HepG2 (cell line): ENCODE measurements at regions not wholly inside any gene's neighbourhood (a gene's known extent, or its start where the extent isn't known, plus 50 kb on each side); places are given as distances from the start of the nearest gene placed in this dataset.

Source experiments
- ATAC-seq: fragments of 200-7000 bp; cut with Tn5 transposase; 3 replicates; pipeline ENCODE4 v1.9.1; 2020; ENCODE audit warnings: mild to moderate bottlenecking, moderate library complexity
- BruUV-seq: library from RNA; stranded (reverse); fragments of 400-500 nt; replicated peaks from 2 replicates; lab custom pipeline; 2021; lab: Mats Ljungman, UMichigan
- CTCF ChIA-PET: fragments of 300-600 bp; formaldehyde crosslinking; extraction: SDS; loops from one replicate; lab custom pipeline; 2021; ENCODE audit warnings: low total read pairs, inconsistent platforms, low intra/inter-chr PET ratio; lab: Yijun Ruan, JAX
- POLR2A ChIA-PET: fragments of 350-600 bp; sonication (Branson Sonifier 250); formaldehyde crosslinking; loops from one replicate; lab custom pipeline; 2020; ENCODE audit warnings: antibody characterized with exemption, inconsistent platforms; lab: Yijun Ruan, JAX
- DNase-seq: peaks from one replicate; pipeline ENCODE4 v3.0.0-alpha.2; 2015; ENCODE audit warnings: low spot score
- FAIRE-seq: peaks from 3 replicates; lab custom pipeline; 2011; peaks lifted over from hg19 to GRCh38; lab: Jason Lieb, UNC
- H2AFZ ChIP-seq: one replicate; pipeline ENCODE4 v1.6.1; 2011; ENCODE audit warnings: low read length, inconsistent platforms
- H3K27ac ChIP-seq: fragments of 300-600 bp; 3 replicates; pipeline ENCODE4 v1.8.0; 2011; ENCODE audit warnings: mixed run types, mild to moderate bottlenecking, mixed read lengths, low read length, inconsistent platforms; ENCODE audit not compliant: insufficient read depth; ENCODE audit errors: extremely low read length
- H3K27me3 ChIP-seq, 2 experiments: fragments of 200-600 bp in 1 of 2; 2 replicates in 1 of 2; 3 replicates in 1 of 2; pipeline versions ENCODE4 v1.6.0 to v1.8.0; 2011; ENCODE audit warnings: low read length in 2 of 2, mild to moderate bottlenecking in 2 of 2, moderate library complexity in 2 of 2, inconsistent platforms in 1 of 2; ENCODE audit not compliant: insufficient read depth in 2 of 2, control insufficient read depth in 1 of 2
- H3K36me3 ChIP-seq, 2 experiments: fragments of 200-600 bp in 1 of 2; replicated peaks in 1 of 2; 2 replicates in 1 of 2; 3 replicates in 1 of 2; pipeline versions ENCODE4 v1.5.1 to v1.8.0; 2011; ENCODE audit warnings: low read length in 2 of 2, inconsistent platforms in 1 of 2; ENCODE audit not compliant: insufficient read depth in 2 of 2, control insufficient read depth in 1 of 2
- H3K4me1 ChIP-seq: 2 replicates; pipeline ENCODE4 v1.5.1; 2012; ENCODE audit warnings: low read length, inconsistent platforms; ENCODE audit not compliant: insufficient read depth
- H3K4me2 ChIP-seq: 2 replicates; pipeline ENCODE4 v1.6.0; 2011; ENCODE audit warnings: low read depth, low read length, inconsistent platforms
- H3K4me3 ChIP-seq, 3 experiments: fragments of 200-600 bp in 1 of 3; sonication (generic), shearing (Covaris generic) in 1 of 3; replicated peaks in 1 of 3; 2 replicates each; pipeline ENCODE4 v1.5.1; 2011 to 2016; ENCODE audit warnings: low read length in 3 of 3, inconsistent platforms in 2 of 3, low read depth in 2 of 3, mild to moderate bottlenecking in 2 of 3, control low read depth in 1 of 3, mixed read lengths in 1 of 3; ENCODE audit not compliant: insufficient read depth in 1 of 3
- H3K79me2 ChIP-seq: one replicate; pipeline ENCODE4 v1.6.1; 2011; ENCODE audit warnings: low read length, inconsistent platforms; ENCODE audit not compliant: insufficient read depth
- H3K9ac ChIP-seq: 2 replicates; pipeline ENCODE4 v1.6.0; 2011; ENCODE audit warnings: mild to moderate bottlenecking, low read depth, low read length, inconsistent platforms; ENCODE audit not compliant: insufficient read depth
- H3K9me3 ChIP-seq: 2 replicates; pipeline ENCODE4 v1.5.1; 2012; ENCODE audit warnings: mild to moderate bottlenecking, low read length
- H4K20me1 ChIP-seq: 2 replicates; pipeline ENCODE4 v1.6.0; 2011; ENCODE audit warnings: inconsistent platforms, mild to moderate bottlenecking, low read length, moderate library complexity; ENCODE audit not compliant: insufficient read depth
- HNF4A ChIP-seq: sonication (generic); formaldehyde crosslinking; IDR thresholded peaks from 2 replicates; pipeline ENCODE4 v1.4.0; 2020; ENCODE audit warnings: missing genetic modification reagents
- KLF15 ChIP-seq: sonication (generic); formaldehyde crosslinking; IDR thresholded peaks from 2 replicates; pipeline ENCODE4 v1.8.1; 2023; ENCODE audit warnings: borderline replicate concordance, mild to moderate bottlenecking, inconsistent platforms, missing genetic modification reagents, mixed read lengths
- MAZ ChIP-seq, 2 experiments: sonication (generic) in 1 of 2; formaldehyde crosslinking in 1 of 2; IDR thresholded peaks; 2 replicates each; pipeline versions ENCODE4 v1.5.0 to v1.6.1; 2012 to 2020; ENCODE audit warnings: low read depth in 2 of 2, mild to moderate bottlenecking in 2 of 2, borderline replicate concordance in 1 of 2, improper control_type of control experiment in 1 of 2, low read length in 1 of 2, missing genetic modification reagents in 1 of 2, moderate library complexity in 1 of 2
- RORA ChIP-seq: sonication (generic); formaldehyde crosslinking; IDR thresholded peaks from 2 replicates; pipeline ENCODE4 v1.5.0; 2020; ENCODE audit warnings: mild to moderate bottlenecking, missing genetic modification reagents, moderate library complexity
- SP2 ChIP-seq: sonication (generic); formaldehyde crosslinking; IDR thresholded peaks from 2 replicates; pipeline ENCODE4 v1.5.1; 2020; ENCODE audit warnings: mild to moderate bottlenecking, missing genetic modification reagents
- ZNF143 ChIP-seq: sonication (generic); formaldehyde crosslinking; IDR thresholded peaks from 2 replicates; pipeline ENCODE4 v1.4.0; 2020; ENCODE audit warnings: missing genetic modification reagents
- ZNF598 ChIP-seq: sonication (generic); formaldehyde crosslinking; IDR thresholded peaks from 2 replicates; pipeline ENCODE4 v1.5.1; 2020; ENCODE audit warnings: mild to moderate bottlenecking, missing genetic modification reagents, borderline replicate concordance
- WGBS: methylation state at CpG from one replicate; pipeline ENCODE4 v1.1.6; 2017; ENCODE audit warnings: low lambda C conversion rate; 5-methylcytosine and 5-hydroxymethylcytosine counted together
- in situ Hi-C: cut with HindIII; loops from 2 replicates; pipeline ENCODE4 v1.10.0; 2017; ENCODE audit warnings: low pct_unique_long_range_greater_than_20kb; ENCODE audit not compliant: extremely low pct_ligation_motif_present
- intact Hi-C: fragments of 100-400 bp; cut with micrococcal nuclease; formaldehyde crosslinking; loops from one replicate; pipeline ENCODE4 v1.10.0; 2022; ENCODE audit not compliant: unreplicated experiment
- TF ChIP-seq, protein P1 (sequence below): sonication (generic); formaldehyde crosslinking; IDR thresholded peaks from 2 replicates; pipeline ENCODE4 v1.4.0; 2020; ENCODE audit warnings: mild to moderate bottlenecking, missing genetic modification reagents
- TF ChIP-seq, protein P2 (sequence below): IDR thresholded peaks from 2 replicates; pipeline ENCODE4 v1.6.1; 2016; ENCODE audit warnings: missing biosample characterization, missing genetic modification reagents, low read depth
- TF ChIP-seq, protein P3 (sequence below): sonication (generic); formaldehyde crosslinking; IDR thresholded peaks from 2 replicates; pipeline ENCODE4 v1.4.0; 2020; ENCODE audit warnings: mild to moderate bottlenecking, missing genetic modification reagents
- TF ChIP-seq, protein P4 (sequence below): sonication (generic); formaldehyde crosslinking; IDR thresholded peaks from 2 replicates; pipeline ENCODE4 v1.5.1; 2020; ENCODE audit warnings: missing genetic modification reagents, mild to moderate bottlenecking, borderline replicate concordance

DNA sequence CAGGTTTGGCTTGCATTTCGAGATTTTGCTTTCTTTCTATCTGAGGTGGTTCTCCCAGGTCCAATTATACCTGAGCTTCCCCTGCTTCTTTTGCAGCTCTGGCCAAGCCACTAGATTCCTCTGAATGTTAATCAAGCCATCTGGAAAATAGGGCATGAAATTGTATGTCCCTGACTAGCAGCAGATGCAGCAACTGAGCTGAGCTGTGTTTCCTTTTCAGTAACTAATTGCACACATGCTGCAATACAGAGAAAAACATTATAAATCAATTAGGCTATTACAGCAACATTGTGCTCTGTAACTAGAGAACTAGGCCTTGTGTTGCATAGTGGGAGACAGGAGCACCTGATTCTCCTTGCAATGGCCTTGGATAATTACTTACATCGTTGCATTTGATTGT is 408.3 kb downstream of the ETS1 start:
- no peak overlapping the region for H2AFZ ChIP-seq
- FAIRE-seq (no peak), ATAC-seq (no peak), DNase-seq (no peak)
- H3K9ac ChIP-seq, result no peak overlapping the region
- H3K4me2 ChIP-seq, result no peak overlapping the region
- POLR2A ChIA-PET, result no interaction called here
- no peaks in the 10 kb centered on the region for H3K27me3 ChIP-seq
- H3K9me3 ChIP-seq, result no peaks in the 10 kb centered on the region
- no peaks in the 10 kb centered on the region for H3K36me3 ChIP-seq
- no TSS peak for BruUV-seq
- H3K79me2 ChIP-seq, result no peaks in the 10 kb centered on the region
- 4% methylated on average over 2 of the region's 2 CpGs for WGBS
- CTCF ChIA-PET, result no interaction called here
- intact Hi-C loops, result loop anchor here (10.0 kb wide), 1 partner anchor 776 kb away; no protein-coding TSS in a partner anchor
- H3K4me1 ChIP-seq, result no peaks in the 10 kb centered on the region
- H4K20me1 ChIP-seq, result no peaks in the 10 kb centered on the region
- no peak overlapping the region for H3K4me3 ChIP-seq
- H3K27ac ChIP-seq, result no peak overlapping the region
- in situ Hi-C loops, result loop anchor here (5.0 kb wide), 1 partner anchor 448 kb away; no protein-coding TSS in a partner anchor
- TF ChIP-seq, protein P1, sequence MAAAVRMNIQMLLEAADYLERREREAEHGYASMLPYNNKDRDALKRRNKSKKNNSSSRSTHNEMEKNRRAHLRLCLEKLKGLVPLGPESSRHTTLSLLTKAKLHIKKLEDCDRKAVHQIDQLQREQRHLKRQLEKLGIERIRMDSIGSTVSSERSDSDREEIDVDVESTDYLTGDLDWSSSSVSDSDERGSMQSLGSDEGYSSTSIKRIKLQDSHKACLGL, result no peak
- TF ChIP-seq MAZ (IDR thresholded peaks at IDR 0.05; ENCODE audit: borderline replicate concordance, low read depth, low read length) (no peak), MAZ (CRISPR knock-in tag; IDR thresholded peaks at IDR 0.05; ENCODE audit: low read depth) (no peak), SP2 (no peak), RORA (CRISPR knock-in tag) (no peak), ZNF598 (no peak), ZNF143 (CRISPR knock-in tag) (no peak), KLF15 (CRISPR knock-in tag) (no peak), HNF4A (CRISPR knock-in tag) (no peak)
- TF ChIP-seq, protein P2, sequence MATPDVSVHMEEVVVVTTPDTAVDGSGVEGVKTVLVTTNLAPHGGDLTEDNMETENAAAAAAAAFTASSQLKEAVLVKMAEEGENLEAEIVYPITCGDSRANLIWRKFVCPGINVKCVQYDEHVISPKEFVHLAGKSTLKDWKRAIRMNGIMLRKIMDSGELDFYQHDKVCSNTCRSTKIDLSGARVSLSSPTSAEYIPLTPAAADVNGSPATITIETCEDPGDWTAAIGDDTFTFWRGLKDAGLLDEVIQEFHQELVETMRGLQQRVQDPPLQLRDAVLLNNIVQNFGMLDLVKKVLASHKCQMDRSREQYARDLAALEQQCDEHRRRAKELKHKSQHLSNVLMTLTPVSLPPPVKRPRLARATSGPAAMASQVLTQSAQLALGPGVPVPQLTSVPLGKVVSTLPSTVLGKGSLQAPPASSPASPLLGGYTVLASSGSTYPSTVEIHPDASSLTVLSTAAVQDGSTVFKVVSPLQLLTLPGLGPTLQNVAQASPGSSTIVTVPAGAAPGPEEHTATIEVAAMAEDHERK, result no peak
- TF ChIP-seq, protein P3, sequence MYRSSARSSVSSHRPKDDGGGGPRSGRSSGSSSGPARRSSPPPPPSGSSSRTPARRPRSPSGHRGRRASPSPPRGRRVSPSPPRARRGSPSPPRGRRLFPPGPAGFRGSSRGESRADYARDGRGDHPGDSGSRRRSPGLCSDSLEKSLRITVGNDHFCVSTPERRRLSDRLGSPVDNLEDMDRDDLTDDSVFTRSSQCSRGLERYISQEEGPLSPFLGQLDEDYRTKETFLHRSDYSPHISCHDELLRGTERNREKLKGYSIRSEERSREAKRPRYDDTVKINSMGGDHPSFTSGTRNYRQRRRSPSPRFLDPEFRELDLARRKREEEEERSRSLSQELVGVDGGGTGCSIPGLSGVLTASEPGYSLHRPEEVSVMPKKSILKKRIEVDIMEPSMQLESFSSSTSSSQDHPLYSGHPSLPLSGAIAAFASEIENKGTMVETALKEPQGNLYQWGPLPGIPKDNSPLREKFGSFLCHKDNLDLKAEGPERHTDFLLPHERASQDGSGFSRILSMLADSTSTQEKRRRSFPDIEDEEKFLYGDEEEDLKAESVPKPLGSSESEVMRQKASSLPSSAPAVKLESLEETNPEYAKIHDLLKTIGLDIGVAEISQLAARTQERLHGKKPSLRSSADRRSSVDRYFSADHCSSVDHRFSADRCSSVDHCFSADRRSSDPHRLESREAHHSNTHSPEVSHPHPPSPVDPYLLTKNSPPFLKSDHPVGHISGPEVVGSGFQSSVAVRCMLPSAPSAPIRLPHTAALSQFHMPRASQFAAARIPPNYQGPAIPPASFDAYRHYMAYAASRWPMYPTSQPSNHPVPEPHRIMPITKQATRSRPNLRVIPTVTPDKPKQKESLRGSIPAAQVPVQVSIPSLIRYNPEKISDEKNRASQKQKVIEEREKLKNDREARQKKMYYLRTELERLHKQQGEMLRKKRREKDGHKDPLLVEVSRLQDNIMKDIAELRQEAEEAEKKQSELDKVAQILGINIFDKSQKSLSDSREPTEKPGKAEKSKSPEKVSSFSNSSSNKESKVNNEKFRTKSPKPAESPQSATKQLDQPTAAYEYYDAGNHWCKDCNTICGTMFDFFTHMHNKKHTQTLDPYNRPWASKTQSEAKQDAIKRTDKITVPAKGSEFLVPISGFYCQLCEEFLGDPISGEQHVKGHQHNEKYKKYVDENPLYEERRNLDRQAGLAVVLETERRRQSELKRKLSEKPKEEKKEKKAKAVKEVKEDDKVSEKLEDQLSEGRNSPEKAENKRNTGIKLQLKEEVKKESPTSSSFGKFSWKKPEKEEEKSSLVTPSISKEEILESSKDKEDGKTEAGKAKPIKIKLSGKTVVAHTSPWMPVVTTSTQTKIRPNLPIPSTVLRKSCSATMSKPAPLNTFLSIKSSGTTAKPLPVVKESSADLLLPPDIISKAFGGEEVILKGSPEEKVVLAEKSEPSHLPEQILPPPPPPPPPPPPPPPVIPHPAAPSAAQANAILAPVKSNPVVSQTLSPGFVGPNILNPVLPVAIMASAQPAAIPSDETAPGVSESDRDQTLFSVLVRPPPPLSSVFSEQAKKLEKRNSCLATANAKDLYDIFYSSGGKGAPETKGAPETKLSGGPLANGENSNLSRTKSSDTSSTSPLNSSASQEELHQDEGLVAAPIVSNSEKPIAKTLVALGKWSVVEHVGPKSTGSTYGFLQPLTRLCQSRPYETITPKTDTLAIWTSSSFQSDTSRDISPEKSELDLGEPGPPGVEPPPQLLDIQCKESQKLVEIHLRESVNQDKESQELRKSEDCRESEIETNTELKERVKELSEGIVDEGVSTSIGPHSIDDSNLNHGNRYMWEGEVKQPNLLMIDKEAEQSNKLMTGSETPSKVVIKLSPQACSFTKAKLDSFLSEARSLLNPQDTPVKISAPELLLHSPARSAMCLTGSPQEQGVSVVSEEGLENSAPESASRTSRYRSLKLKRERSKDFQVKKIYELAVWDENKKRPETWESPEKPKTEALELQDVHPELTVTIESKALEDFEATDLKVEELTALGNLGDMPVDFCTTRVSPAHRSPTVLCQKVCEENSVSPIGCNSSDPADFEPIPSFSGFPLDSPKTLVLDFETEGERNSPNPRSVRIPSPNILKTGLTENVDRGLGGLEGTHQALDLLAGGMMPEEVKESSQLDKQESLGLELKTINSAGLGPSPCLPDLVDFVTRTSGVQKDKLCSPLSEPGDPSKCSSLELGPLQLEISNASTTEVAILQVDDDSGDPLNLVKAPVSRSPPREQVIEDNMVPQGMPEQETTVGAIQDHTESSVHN (CRISPR knock-in tag), result no peak
- TF ChIP-seq, protein P4, sequence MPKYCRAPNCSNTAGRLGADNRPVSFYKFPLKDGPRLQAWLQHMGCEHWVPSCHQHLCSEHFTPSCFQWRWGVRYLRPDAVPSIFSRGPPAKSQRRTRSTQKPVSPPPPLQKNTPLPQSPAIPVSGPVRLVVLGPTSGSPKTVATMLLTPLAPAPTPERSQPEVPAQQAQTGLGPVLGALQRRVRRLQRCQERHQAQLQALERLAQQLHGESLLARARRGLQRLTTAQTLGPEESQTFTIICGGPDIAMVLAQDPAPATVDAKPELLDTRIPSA, result no peak
